DND-41 (cell line): ENCODE measurements at regions not wholly inside any gene's neighbourhood (a gene's known extent, or its start where the extent isn't known, plus 50 kb on each side); places are given as distances from the start of the nearest gene placed in this dataset.

ENCODE experiments used
- ATAC-seq: fragments of 200-7000 bp; cut with Tn5 transposase; 3 replicates; pipeline ENCODE4 v1.9.1; 2021; ENCODE audit warnings: low read depth; ENCODE audit not compliant: insufficient read depth
- DNase-seq: peaks from one replicate; pipeline ENCODE4 v3.0.0-alpha.2; 2020
- H2AFZ ChIP-seq: 2 replicates; pipeline ENCODE4 v1.6.0; 2012; ENCODE audit warnings: low read depth, low read length
- H3K27ac ChIP-seq: 2 replicates; pipeline ENCODE4 v1.5.1; 2012; ENCODE audit warnings: low read length, inconsistent platforms
- H3K27me3 ChIP-seq: fragments of 200-600 bp; sonication (generic); 2 replicates; pipeline ENCODE4 v1.6.0; 2012; ENCODE audit warnings: low read length, mild to moderate bottlenecking, inconsistent platforms; ENCODE audit not compliant: insufficient read depth, poor library complexity
- H3K36me3 ChIP-seq: 2 replicates; pipeline ENCODE4 v1.5.1; 2012; ENCODE audit warnings: low read length, inconsistent platforms; ENCODE audit not compliant: insufficient read depth
- H3K4me1 ChIP-seq: 2 replicates; pipeline ENCODE4 v1.5.1; 2012; ENCODE audit warnings: mild to moderate bottlenecking, low read length; ENCODE audit not compliant: insufficient read depth
- H3K4me2 ChIP-seq: 2 replicates; pipeline ENCODE4 v1.6.0; 2012; ENCODE audit warnings: mild to moderate bottlenecking, moderate library complexity, low read length, inconsistent platforms; ENCODE audit not compliant: insufficient read depth
- H3K4me3 ChIP-seq, 2 experiments: fragments of 200-600 bp in 1 of 2; shearing (Covaris generic) in 1 of 2; 2 replicates each; pipeline ENCODE4 v1.5.1; 2012 to 2016; ENCODE audit warnings: inconsistent platforms in 2 of 2, low read length in 2 of 2, mild to moderate bottlenecking in 2 of 2, low read depth in 1 of 2, moderate library complexity in 1 of 2
- H3K79me2 ChIP-seq: 2 replicates; pipeline ENCODE4 v1.6.0; 2012; ENCODE audit warnings: low read length, inconsistent platforms; ENCODE audit not compliant: insufficient read depth
- H3K9ac ChIP-seq: 2 replicates; pipeline ENCODE4 v1.6.0; 2012; ENCODE audit warnings: low read depth, mild to moderate bottlenecking, inconsistent platforms, low read length, moderate library complexity
- H3K9me3 ChIP-seq: 2 replicates; pipeline ENCODE4 v1.5.1; 2012; ENCODE audit warnings: low read length, moderate library complexity, mild to moderate bottlenecking, inconsistent platforms; ENCODE audit not compliant: insufficient read depth, severe bottlenecking
- H4K20me1 ChIP-seq: 2 replicates; pipeline ENCODE4 v1.6.0; 2012; ENCODE audit warnings: low read length; ENCODE audit not compliant: insufficient read depth
- EZH2 ChIP-seq: IDR thresholded peaks from 3 replicates; pipeline ENCODE4 v1.6.1; 2012; ENCODE audit warnings: borderline replicate concordance, low read depth, mild to moderate bottlenecking, moderate library complexity, low read length, inconsistent platforms; ENCODE audit not compliant: severe bottlenecking
- TF ChIP-seq, protein P1 (sequence below): IDR thresholded peaks from 2 replicates; pipeline ENCODE4 v1.5.1; 2012; ENCODE audit warnings: borderline replicate concordance, low read length, moderate library complexity, mild to moderate bottlenecking; ENCODE audit not compliant: poor library complexity, severe bottlenecking; ENCODE audit errors: extremely low read depth

DNA sequence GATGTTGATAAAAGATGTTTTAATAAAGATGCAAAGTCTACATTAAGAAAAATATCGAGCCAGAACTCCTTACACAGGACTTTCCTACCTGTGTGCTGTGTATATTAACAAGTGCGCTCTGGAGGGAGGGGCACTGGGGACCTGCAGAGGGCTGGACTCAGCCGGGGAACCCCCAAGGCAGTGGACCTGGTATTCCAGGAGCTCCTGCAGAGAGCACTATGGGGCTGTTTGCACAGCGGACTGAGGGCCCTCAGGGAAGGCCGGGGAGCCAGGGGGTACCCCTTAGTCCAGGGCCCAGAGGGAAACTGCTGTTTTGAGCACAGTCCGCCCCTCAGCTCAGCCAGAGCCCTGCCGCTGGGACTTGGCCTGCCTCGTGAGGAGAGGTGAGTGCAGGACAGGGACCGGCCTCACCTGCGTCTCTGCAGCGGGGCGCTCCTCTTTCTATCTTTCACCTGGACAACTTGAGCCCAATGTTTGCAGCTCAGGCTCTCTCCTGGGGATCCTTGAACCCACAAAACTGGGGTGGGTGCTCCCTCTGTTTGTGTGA is 168.4 kb downstream of the ARL4C start:
- no peak overlapping the region for H3K9ac ChIP-seq
- H3K27me3 ChIP-seq: no peaks in the 10 kb centered on the region
- H4K20me1 ChIP-seq: no peaks in the 10 kb centered on the region
- H3K79me2 ChIP-seq: no peaks in the 10 kb centered on the region
- no peak overlapping the region for H2AFZ ChIP-seq
- no peak for DNase-seq
- no peak overlapping the region for H3K4me3 ChIP-seq
- H3K4me2 ChIP-seq: no peak overlapping the region
- no peaks in the 10 kb centered on the region for H3K9me3 ChIP-seq
- peaks cover 13% of the 10 kb centered on the region for H3K4me1 ChIP-seq
- H3K27ac ChIP-seq: no peak overlapping the region
- no peaks in the 10 kb centered on the region for H3K36me3 ChIP-seq
- ATAC-seq: no peak
- TF ChIP-seq, protein P1, sequence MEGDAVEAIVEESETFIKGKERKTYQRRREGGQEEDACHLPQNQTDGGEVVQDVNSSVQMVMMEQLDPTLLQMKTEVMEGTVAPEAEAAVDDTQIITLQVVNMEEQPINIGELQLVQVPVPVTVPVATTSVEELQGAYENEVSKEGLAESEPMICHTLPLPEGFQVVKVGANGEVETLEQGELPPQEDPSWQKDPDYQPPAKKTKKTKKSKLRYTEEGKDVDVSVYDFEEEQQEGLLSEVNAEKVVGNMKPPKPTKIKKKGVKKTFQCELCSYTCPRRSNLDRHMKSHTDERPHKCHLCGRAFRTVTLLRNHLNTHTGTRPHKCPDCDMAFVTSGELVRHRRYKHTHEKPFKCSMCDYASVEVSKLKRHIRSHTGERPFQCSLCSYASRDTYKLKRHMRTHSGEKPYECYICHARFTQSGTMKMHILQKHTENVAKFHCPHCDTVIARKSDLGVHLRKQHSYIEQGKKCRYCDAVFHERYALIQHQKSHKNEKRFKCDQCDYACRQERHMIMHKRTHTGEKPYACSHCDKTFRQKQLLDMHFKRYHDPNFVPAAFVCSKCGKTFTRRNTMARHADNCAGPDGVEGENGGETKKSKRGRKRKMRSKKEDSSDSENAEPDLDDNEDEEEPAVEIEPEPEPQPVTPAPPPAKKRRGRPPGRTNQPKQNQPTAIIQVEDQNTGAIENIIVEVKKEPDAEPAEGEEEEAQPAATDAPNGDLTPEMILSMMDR: no peak
- no peak for TF ChIP-seq EZH2

DNA sequence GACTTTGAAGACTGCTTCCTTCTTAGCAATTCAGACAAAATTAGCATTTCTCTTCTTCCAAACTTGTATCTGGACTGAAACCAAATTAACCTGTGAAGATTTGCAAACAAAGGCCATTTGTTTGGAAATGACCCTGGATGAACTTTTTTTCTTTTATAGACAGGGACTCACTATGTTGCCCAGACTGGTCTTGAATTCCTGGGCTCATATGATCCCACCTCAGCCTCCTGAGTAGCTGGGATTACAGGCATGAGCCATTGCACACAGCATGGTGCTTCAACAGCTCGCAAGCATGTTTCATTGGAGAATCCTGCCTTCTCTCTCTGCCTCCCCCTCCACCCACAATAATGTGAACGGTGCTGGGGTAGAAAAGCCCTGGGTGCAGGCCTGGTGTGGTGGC is 170.2 kb downstream of the ARL4C start:
- no peak for ATAC-seq

DNA sequence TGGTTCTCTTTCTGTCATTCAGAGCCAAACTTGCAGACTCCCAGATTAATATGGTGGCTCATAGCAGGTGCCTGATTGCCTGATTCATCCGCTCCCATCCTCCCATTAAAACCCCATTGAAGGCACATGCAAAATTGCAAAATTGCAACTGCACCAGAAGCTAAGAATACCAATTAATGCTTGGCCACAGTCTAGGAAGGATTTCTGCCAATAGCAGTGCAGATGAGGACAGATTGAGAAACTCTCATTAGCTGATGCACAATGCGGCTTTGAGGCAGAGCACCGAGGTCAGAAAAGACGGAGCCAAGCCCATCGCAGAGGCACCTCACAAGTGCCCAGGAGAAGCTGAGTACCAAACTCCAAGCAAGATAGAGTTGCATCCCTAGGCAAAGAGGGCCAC is 172.8 kb downstream of the ARL4C start:
- Histone ChIP-seq H3K36me3 (no peaks in the 10 kb centered on the region), H3K9ac (no peak overlapping the region), H3K4me3 (no peak overlapping the region), H3K4me1 (peaks cover 13% of the 10 kb centered on the region), H2AFZ (no peak overlapping the region), H3K4me2 (no peak overlapping the region), H3K9me3 (no peaks in the 10 kb centered on the region), H3K27me3 (no peaks in the 10 kb centered on the region), H3K27ac (no peak overlapping the region), H3K79me2 (no peaks in the 10 kb centered on the region), H4K20me1 (no peaks in the 10 kb centered on the region)
- ATAC-seq (no peak), DNase-seq (no peak)
- TF ChIP-seq, protein P1: no peak
- no peak for TF ChIP-seq EZH2

More for the DNA sequence above, 170.2 kb downstream of the ARL4C start:
- DNase-seq: no peak
- H3K9ac ChIP-seq: no peak overlapping the region
- H3K9me3 ChIP-seq: no peaks in the 10 kb centered on the region
- H3K27ac ChIP-seq: peak overlapping the region; percentile 55; the same call in 1 of the 2 replicates
- peaks cover 13% of the 10 kb centered on the region for H3K4me1 ChIP-seq
- TF ChIP-seq, protein P1: no peak
- H3K4me3 ChIP-seq: no peak overlapping the region
- no peaks in the 10 kb centered on the region for H3K79me2 ChIP-seq
- no peaks in the 10 kb centered on the region for H3K27me3 ChIP-seq
- no peaks in the 10 kb centered on the region for H3K36me3 ChIP-seq
- no peaks in the 10 kb centered on the region for H4K20me1 ChIP-seq
- no peak overlapping the region for H2AFZ ChIP-seq
- no peak overlapping the region for H3K4me2 ChIP-seq
